ENCODE measurements at regions not wholly inside any gene's neighbourhood (a gene's known extent, or its start where the extent isn't known, plus 50 kb on each side); places are given as distances from the start of the nearest gene placed in this dataset.

GRCh38 chr7:112624416-112624815, 143.6 kb downstream of the LSMEM1 start (continued):
- no peak for TF ChIP-seq MYC (IDR thresholded peaks at IDR 0.05; ENCODE audit: low read depth, low read length)
- TF ChIP-seq MYC (CRISPR knock-in tag; IDR thresholded peaks at IDR 0.05; ENCODE audit: borderline replicate concordance, low read depth): no peak

DNA sequence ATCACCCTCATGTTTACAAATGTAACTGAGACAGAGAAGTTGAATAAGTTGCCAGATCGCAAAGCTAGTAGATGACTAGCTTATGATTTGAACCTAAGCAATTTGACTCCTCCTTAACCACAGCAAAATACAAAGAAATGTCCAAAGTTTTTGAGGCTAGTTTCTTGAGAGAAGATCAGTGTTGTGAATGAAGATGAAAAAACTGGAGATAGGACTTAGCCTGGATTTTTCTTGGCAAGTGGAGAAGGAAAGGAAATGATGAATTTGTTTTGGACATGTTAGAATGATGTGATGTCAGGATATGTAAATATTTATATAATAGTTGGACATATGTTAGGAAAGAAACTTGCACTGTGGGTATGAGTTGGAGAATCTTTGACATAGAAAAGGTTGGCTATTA, 149.8 kb downstream of the LSMEM1 start:
- no peaks in the 10 kb centered on the region for H3K9me1 ChIP-seq (ENCODE audit: control insufficient read depth, insufficient read depth, low read length)
- intact Hi-C loops (cut with micrococcal nuclease): no loop called here
- no peaks in the 10 kb centered on the region for H3K9me3 ChIP-seq (replicated peaks; ENCODE audit: control insufficient read depth, insufficient read depth, low read depth, low read length)
- no peak overlapping the region for H2AFZ ChIP-seq (ENCODE audit: low read depth, low read length)
- in situ Hi-C loops (cut with MboI): no loop called here
- no peak overlapping the region for H3K4me3 ChIP-seq
- TF ChIP-seq, protein P1, sequence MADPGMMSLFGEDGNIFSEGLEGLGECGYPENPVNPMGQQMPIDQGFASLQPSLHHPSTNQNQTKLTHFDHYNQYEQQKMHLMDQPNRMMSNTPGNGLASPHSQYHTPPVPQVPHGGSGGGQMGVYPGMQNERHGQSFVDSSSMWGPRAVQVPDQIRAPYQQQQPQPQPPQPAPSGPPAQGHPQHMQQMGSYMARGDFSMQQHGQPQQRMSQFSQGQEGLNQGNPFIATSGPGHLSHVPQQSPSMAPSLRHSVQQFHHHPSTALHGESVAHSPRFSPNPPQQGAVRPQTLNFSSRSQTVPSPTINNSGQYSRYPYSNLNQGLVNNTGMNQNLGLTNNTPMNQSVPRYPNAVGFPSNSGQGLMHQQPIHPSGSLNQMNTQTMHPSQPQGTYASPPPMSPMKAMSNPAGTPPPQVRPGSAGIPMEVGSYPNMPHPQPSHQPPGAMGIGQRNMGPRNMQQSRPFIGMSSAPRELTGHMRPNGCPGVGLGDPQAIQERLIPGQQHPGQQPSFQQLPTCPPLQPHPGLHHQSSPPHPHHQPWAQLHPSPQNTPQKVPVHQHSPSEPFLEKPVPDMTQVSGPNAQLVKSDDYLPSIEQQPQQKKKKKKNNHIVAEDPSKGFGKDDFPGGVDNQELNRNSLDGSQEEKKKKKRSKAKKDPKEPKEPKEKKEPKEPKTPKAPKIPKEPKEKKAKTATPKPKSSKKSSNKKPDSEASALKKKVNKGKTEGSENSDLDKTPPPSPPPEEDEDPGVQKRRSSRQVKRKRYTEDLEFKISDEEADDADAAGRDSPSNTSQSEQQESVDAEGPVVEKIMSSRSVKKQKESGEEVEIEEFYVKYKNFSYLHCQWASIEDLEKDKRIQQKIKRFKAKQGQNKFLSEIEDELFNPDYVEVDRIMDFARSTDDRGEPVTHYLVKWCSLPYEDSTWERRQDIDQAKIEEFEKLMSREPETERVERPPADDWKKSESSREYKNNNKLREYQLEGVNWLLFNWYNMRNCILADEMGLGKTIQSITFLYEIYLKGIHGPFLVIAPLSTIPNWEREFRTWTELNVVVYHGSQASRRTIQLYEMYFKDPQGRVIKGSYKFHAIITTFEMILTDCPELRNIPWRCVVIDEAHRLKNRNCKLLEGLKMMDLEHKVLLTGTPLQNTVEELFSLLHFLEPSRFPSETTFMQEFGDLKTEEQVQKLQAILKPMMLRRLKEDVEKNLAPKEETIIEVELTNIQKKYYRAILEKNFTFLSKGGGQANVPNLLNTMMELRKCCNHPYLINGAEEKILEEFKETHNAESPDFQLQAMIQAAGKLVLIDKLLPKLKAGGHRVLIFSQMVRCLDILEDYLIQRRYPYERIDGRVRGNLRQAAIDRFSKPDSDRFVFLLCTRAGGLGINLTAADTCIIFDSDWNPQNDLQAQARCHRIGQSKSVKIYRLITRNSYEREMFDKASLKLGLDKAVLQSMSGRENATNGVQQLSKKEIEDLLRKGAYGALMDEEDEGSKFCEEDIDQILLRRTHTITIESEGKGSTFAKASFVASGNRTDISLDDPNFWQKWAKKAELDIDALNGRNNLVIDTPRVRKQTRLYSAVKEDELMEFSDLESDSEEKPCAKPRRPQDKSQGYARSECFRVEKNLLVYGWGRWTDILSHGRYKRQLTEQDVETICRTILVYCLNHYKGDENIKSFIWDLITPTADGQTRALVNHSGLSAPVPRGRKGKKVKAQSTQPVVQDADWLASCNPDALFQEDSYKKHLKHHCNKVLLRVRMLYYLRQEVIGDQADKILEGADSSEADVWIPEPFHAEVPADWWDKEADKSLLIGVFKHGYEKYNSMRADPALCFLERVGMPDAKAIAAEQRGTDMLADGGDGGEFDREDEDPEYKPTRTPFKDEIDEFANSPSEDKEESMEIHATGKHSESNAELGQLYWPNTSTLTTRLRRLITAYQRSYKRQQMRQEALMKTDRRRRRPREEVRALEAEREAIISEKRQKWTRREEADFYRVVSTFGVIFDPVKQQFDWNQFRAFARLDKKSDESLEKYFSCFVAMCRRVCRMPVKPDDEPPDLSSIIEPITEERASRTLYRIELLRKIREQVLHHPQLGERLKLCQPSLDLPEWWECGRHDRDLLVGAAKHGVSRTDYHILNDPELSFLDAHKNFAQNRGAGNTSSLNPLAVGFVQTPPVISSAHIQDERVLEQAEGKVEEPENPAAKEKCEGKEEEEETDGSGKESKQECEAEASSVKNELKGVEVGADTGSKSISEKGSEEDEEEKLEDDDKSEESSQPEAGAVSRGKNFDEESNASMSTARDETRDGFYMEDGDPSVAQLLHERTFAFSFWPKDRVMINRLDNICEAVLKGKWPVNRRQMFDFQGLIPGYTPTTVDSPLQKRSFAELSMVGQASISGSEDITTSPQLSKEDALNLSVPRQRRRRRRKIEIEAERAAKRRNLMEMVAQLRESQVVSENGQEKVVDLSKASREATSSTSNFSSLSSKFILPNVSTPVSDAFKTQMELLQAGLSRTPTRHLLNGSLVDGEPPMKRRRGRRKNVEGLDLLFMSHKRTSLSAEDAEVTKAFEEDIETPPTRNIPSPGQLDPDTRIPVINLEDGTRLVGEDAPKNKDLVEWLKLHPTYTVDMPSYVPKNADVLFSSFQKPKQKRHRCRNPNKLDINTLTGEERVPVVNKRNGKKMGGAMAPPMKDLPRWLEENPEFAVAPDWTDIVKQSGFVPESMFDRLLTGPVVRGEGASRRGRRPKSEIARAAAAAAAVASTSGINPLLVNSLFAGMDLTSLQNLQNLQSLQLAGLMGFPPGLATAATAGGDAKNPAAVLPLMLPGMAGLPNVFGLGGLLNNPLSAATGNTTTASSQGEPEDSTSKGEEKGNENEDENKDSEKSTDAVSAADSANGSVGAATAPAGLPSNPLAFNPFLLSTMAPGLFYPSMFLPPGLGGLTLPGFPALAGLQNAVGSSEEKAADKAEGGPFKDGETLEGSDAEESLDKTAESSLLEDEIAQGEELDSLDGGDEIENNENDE (IDR thresholded peaks at IDR 0.05; ENCODE audit: low read depth, low read length): no peak
- TF ChIP-seq PPARD (CRISPR knock-in tag; IDR thresholded peaks at IDR 0.05) (no peak), NCOA2 (IDR thresholded peaks at IDR 0.05; ENCODE audit: partially characterized antibody in 2 of 2) (no peak), TAF15 (IDR thresholded peaks at IDR 0.05; ENCODE audit: low read depth, low read length) (no peak), ELF1 (tag; IDR thresholded peaks at IDR 0.05) (no peak), ZNF263 (CRISPR knock-in tag; IDR thresholded peaks at IDR 0.05; ENCODE audit: borderline replicate concordance) (no peak), CBFA2T2 (conservative IDR thresholded peaks at IDR 0.05) (no peak), ZNF695 (CRISPR knock-in tag; IDR thresholded peaks at IDR 0.05) (no peak), POLR2B (IDR thresholded peaks at IDR 0.05; ENCODE audit: low read depth, partially characterized antibody) (no peak)
- H3K4me1 ChIP-seq (replicated peaks in 1 of 2; ENCODE audit: control insufficient read depth in 2 of 2, insufficient read depth in 2 of 2, low read length in 2 of 2): no peaks in the 10 kb centered on the region
- no peak overlapping the region for H3K4me2 ChIP-seq (ENCODE audit: insufficient read depth, low read length)
- H3K79me2 ChIP-seq (ENCODE audit: control insufficient read depth, insufficient read depth, low read length): no peaks in the 10 kb centered on the region
- DNase-seq (ENCODE audit: extremely low read depth in 1 of 4, low spot score in 3 of 4) (no peak), ATAC-seq (no peak), FAIRE-seq (no peak)
- WGBS (ENCODE audit: insufficient coverage, low coverage, missing lambda C conversion rate): 0% methylated on average over 1 of the region's 1 CpG
- CTCF ChIA-PET (ENCODE audit: low intra/inter-chr PET ratio): no interaction called here
- no peak overlapping the region for H3K27ac ChIP-seq (ENCODE audit: extremely low read depth, low read depth, low read length)
- H3K27me3 ChIP-seq (ENCODE audit: control insufficient read depth in 2 of 2, insufficient read depth in 2 of 2, low read length in 2 of 2): 0 out of 5 replicates have a peak, but pooled peaks cover 0 to 3% of the 10 kb centered on the region in 2 experiments
- H3K36me3 ChIP-seq (ENCODE audit: control insufficient read depth, insufficient read depth, low read length): no peaks in the 10 kb centered on the region
- POLR2A ChIA-PET: interaction anchor here (1.2 kb wide), 1 partner anchor 47 kb away, joined by 3 read pairs; no protein-coding TSS in a partner anchor
- BruUV-seq (replicated peaks): no TSS peak
- H4K20me1 ChIP-seq (replicated peaks; ENCODE audit: control insufficient read depth, insufficient read depth, low read length): no peaks in the 10 kb centered on the region
- no peak overlapping the region for H3K9ac ChIP-seq (ENCODE audit: insufficient read depth in 1 of 2, low read depth in 2 of 2, low read length in 2 of 2)
